Trophoblast cell (in vitro differentiated cells and primary cell): ENCODE measurements at regions not wholly inside any gene's neighbourhood (a gene's known extent, or its start where the extent isn't known, plus 50 kb on each side); places are given as distances from the start of the nearest gene placed in this dataset.

ENCODE experiments used
- DNase-seq, 2 donors: peaks; one replicate each; pipeline ENCODE4 v3.0.0-alpha.2; 2016
- H2AFZ ChIP-seq: 2 replicates; pipeline ENCODE4 v1.6.1; 2013; ENCODE audit warnings: low read length, moderate library complexity, mild to moderate bottlenecking; ENCODE audit not compliant: insufficient read depth, poor library complexity
- H2AK5ac ChIP-seq: 2 replicates; pipeline ENCODE4 v1.6.1; 2013; ENCODE audit warnings: mild to moderate bottlenecking, low read length
- H2BK120ac ChIP-seq: 2 replicates; pipeline ENCODE4 v1.6.1; 2013; ENCODE audit warnings: low read length, mild to moderate bottlenecking, moderate library complexity; ENCODE audit not compliant: insufficient read depth, poor library complexity
- H2BK12ac ChIP-seq: 2 replicates; pipeline ENCODE4 v1.6.1; 2013; ENCODE audit warnings: mild to moderate bottlenecking, low read length, moderate library complexity
- H2BK5ac ChIP-seq: 2 replicates; pipeline ENCODE4 v1.6.1; 2013; ENCODE audit warnings: low read length, low read depth, moderate library complexity, mild to moderate bottlenecking; ENCODE audit not compliant: poor library complexity
- H3K14ac ChIP-seq: 2 replicates; pipeline ENCODE4 v1.6.1; 2013; ENCODE audit warnings: mild to moderate bottlenecking, low read length
- H3K18ac ChIP-seq: 2 replicates; pipeline ENCODE4 v1.6.1; 2013; ENCODE audit warnings: mild to moderate bottlenecking, low read length
- H3K23ac ChIP-seq: 2 replicates; pipeline ENCODE4 v1.6.1; 2013; ENCODE audit warnings: low read length
- H3K27ac ChIP-seq: 2 replicates; pipeline ENCODE4 v1.5.1; 2013; ENCODE audit warnings: low read depth, mild to moderate bottlenecking, inconsistent platforms, low read length, moderate library complexity
- H3K27me3 ChIP-seq: 2 replicates; pipeline ENCODE4 v1.6.1; 2013; ENCODE audit warnings: inconsistent platforms, mild to moderate bottlenecking, low read length, moderate library complexity; ENCODE audit not compliant: insufficient read depth
- H3K36me3 ChIP-seq, 2 experiments: 1 replicate in 1 of 2; 2 replicates in 1 of 2; pipeline ENCODE4 v1.6.1; 2013; ENCODE audit warnings: low read length in 2 of 2, mild to moderate bottlenecking in 2 of 2, moderate library complexity in 1 of 2; ENCODE audit not compliant: insufficient read depth in 2 of 2, control insufficient read depth in 1 of 2
- H3K4ac ChIP-seq: 2 replicates; pipeline ENCODE4 v1.6.1; 2013; ENCODE audit warnings: low read depth, mild to moderate bottlenecking, low read length, moderate library complexity
- H3K4me1 ChIP-seq, 2 experiments: 1 replicate in 1 of 2; 2 replicates in 1 of 2; pipeline ENCODE4 v1.6.1; 2013; ENCODE audit warnings: low read length in 2 of 2, mild to moderate bottlenecking in 2 of 2, moderate library complexity in 1 of 2; ENCODE audit not compliant: insufficient read depth in 2 of 2, control insufficient read depth in 1 of 2
- H3K4me2 ChIP-seq: 2 replicates; pipeline ENCODE4 v1.6.1; 2013; ENCODE audit warnings: inconsistent platforms, mild to moderate bottlenecking, low read length, moderate library complexity
- H3K4me3 ChIP-seq: 2 replicates; pipeline ENCODE4 v1.5.1; 2013; ENCODE audit warnings: mild to moderate bottlenecking, low read depth, low read length, inconsistent platforms
- H3K79me1 ChIP-seq: one replicate; pipeline ENCODE4 v1.6.1; 2013; ENCODE audit warnings: low read length
- H3K79me2 ChIP-seq: 2 replicates; pipeline ENCODE4 v1.6.1; 2013; ENCODE audit warnings: low read length, mild to moderate bottlenecking; ENCODE audit not compliant: control insufficient read depth, insufficient read depth, poor library complexity
- H3K9ac ChIP-seq: 2 replicates; pipeline ENCODE4 v1.6.1; 2013; ENCODE audit warnings: mild to moderate bottlenecking, low read length
- H3K9me3 ChIP-seq: 2 replicates; pipeline ENCODE4 v1.6.1; 2013; ENCODE audit warnings: low read depth, mild to moderate bottlenecking, control low read depth, inconsistent platforms, low read length; ENCODE audit not compliant: insufficient read depth
- H4K12ac ChIP-seq: 2 replicates; pipeline ENCODE4 v1.6.1; 2013; ENCODE audit warnings: low read depth, mild to moderate bottlenecking, low read length, moderate library complexity
- H4K8ac ChIP-seq: 2 replicates; pipeline ENCODE4 v1.6.1; 2013; ENCODE audit warnings: low read depth, mild to moderate bottlenecking, low read length, moderate library complexity
- H4K91ac ChIP-seq: one replicate; pipeline ENCODE4 v1.6.1; 2013; ENCODE audit warnings: low read depth, mild to moderate bottlenecking, low read length, moderate library complexity
- WGBS: extraction: QIAGEN DNeasy Blood & Tissue Kit; methylation state at CpG from one replicate; pipeline ENCODE4 v1.1.7; 2013; ENCODE audit warnings: missing lambda C conversion rate; ENCODE audit not compliant: insufficient read length, insufficient coverage; ENCODE audit errors: extremely low coverage; 5-methylcytosine and 5-hydroxymethylcytosine counted together

DNA sequence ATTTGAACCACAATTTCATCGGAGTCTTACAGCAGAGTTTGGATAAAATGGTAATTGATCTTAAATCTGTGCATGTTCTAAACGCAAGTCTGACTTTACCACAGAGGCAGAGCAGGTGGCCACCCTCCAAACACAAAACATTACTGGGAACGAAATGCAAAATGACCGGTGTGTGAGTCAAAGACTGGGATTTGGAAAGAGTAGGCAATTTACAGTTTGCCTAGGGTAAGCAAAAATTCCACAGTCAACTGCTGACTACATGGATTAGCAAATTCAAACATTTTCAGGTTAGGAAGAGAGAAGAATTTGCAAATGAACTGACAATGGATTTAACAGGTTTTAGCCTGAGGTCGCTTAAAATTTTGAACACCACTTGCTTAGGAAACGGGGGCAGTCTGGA, 444.4 kb downstream of the HDGFL1 start:
- Histone ChIP-seq H3K9me3 (no peaks in the 10 kb centered on the region), H3K4me1 (no peaks in the 10 kb centered on the region), H2BK5ac (no peak overlapping the region), H4K12ac (no peak overlapping the region), H3K36me3 (no peaks in the 10 kb centered on the region), H3K79me2 (no peaks in the 10 kb centered on the region), H2BK120ac (no peak overlapping the region), H2BK12ac (no peak overlapping the region), H4K8ac (no peak overlapping the region), H3K18ac (no peak overlapping the region), H2AFZ (no peak overlapping the region), H2AK5ac (no peak overlapping the region), H3K27me3 (no peaks in the 10 kb centered on the region), H3K4me3 (no peak overlapping the region), H3K79me1 (no peaks in the 10 kb centered on the region), H3K14ac (no peak overlapping the region), H3K27ac (no peak overlapping the region), H3K23ac (no peak overlapping the region), H3K4me2 (no peak overlapping the region), H4K91ac (no peak overlapping the region), H3K4ac (no peak overlapping the region), H3K9ac (no peak overlapping the region)
- WGBS = no CpG with 5 or more reads among the region's 6 CpGs
- peak in 1 of 2 donors; percentile 18 for DNase-seq

DNA sequence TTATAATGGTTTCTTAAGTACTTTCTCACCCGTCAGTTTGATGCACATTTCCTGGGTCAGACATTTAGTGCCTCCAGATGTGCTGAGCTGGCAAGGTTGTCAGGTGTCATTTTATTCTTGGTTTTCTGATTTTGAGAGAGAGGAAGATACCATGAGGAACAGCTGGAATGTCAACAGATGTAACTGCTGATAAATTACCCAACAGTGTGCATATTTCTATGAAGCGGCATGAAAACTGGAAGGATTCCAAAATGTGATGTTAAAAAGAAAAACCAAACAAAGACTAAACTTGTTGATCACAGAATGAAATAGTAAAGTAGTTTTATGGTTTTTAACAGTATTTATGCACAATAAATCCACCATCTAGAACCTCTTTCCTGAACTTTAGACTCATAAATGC, 447.3 kb downstream of the HDGFL1 start:
- Histone ChIP-seq H3K27ac (no peak overlapping the region), H3K23ac (no peak overlapping the region), H3K14ac (no peak overlapping the region), H4K12ac (no peak overlapping the region), H3K18ac (no peak overlapping the region), H3K4me2 (no peak overlapping the region), H3K9me3 (no peaks in the 10 kb centered on the region), H2BK5ac (no peak overlapping the region), H4K91ac (no peak overlapping the region), H2BK12ac (no peak overlapping the region), H3K4ac (no peak overlapping the region), H3K4me1 (no peaks in the 10 kb centered on the region), H2AK5ac (no peak overlapping the region), H4K8ac (no peak overlapping the region), H3K79me1 (no peaks in the 10 kb centered on the region), H3K27me3 (no peaks in the 10 kb centered on the region), H3K79me2 (no peaks in the 10 kb centered on the region), H2AFZ (no peak overlapping the region), H3K9ac (no peak overlapping the region), H3K36me3 (no peaks in the 10 kb centered on the region), H3K4me3 (no peak overlapping the region), H2BK120ac (no peak overlapping the region)
- DNase-seq = peak in 1 of 2 donors; percentile 70
- no CpG with 5 or more reads among the region's 2 CpGs for WGBS

- H3K4me2 ChIP-seq = no peak overlapping the region
- no peak overlapping the region for H4K8ac ChIP-seq
- no peak overlapping the region for H3K14ac ChIP-seq
- H2AK5ac ChIP-seq = no peak overlapping the region
- no peak overlapping the region for H2BK12ac ChIP-seq
- no peak overlapping the region for H4K91ac ChIP-seq
- H3K4ac ChIP-seq = no peak overlapping the region
- no peaks in the 10 kb centered on the region for H3K36me3 ChIP-seq
- H3K4me3 ChIP-seq = no peak overlapping the region
- no peaks in the 10 kb centered on the region for H3K4me1 ChIP-seq
- H3K18ac ChIP-seq = no peak overlapping the region
- H3K27ac ChIP-seq = no peak overlapping the region
- peak; percentile 57 to 88 for DNase-seq
- no peaks in the 10 kb centered on the region for H3K27me3 ChIP-seq
- no peak overlapping the region for H2BK120ac ChIP-seq
- no peaks in the 10 kb centered on the region for H3K9me3 ChIP-seq
- no peak overlapping the region for H3K9ac ChIP-seq
- no peak overlapping the region for H3K23ac ChIP-seq
- no peaks in the 10 kb centered on the region for H3K79me2 ChIP-seq
- H3K79me1 ChIP-seq = no peaks in the 10 kb centered on the region
- no peak overlapping the region for H2BK5ac ChIP-seq
- H2AFZ ChIP-seq = no peak overlapping the region
- H4K12ac ChIP-seq = no peak overlapping the region
Observed at GRCh38 chr6:23021487-23021886, 452.1 kb downstream of the HDGFL1 start.

GRCh38 chr6:23027281-23027680, 457.9 kb downstream of the HDGFL1 start:
- Histone ChIP-seq H3K18ac (no peak overlapping the region), H3K27me3 (no peaks in the 10 kb centered on the region), H3K9ac (no peak overlapping the region), H3K23ac (no peak overlapping the region), H3K79me1 (no peaks in the 10 kb centered on the region), H3K9me3 (no peaks in the 10 kb centered on the region), H2AFZ (no peak overlapping the region), H3K4ac (no peak overlapping the region), H3K27ac (no peak overlapping the region), H2AK5ac (no peak overlapping the region), H4K12ac (no peak overlapping the region), H3K36me3 (no peaks in the 10 kb centered on the region), H3K14ac (no peak overlapping the region), H2BK120ac (no peak overlapping the region), H2BK5ac (no peak overlapping the region), H3K4me2 (no peak overlapping the region), H4K8ac (no peak overlapping the region), H3K4me3 (no peak overlapping the region), H3K79me2 (no peaks in the 10 kb centered on the region), H3K4me1 (no peaks in the 10 kb centered on the region), H4K91ac (no peak overlapping the region), H2BK12ac (no peak overlapping the region)
- no CpG with 5 or more reads among the region's 5 CpGs for WGBS
- DNase-seq = no peak
